ENCODE measurements at regions not wholly inside any gene's neighbourhood (a gene's known extent, or its start where the extent isn't known, plus 50 kb on each side); places are given as distances from the start of the nearest gene placed in this dataset.
"Not testable (repeated sequence)": the region's sequence is repeated elsewhere in the genome, so short reads cannot be mapped to it uniquely, and the experiment has no call there.

- no peaks in the 10 kb centered on the region for H3K36me3 Mint-ChIP-seq (ENCODE audit: low read depth)
- no peak overlapping the region for H3K4me3 Mint-ChIP-seq
- H3K27ac Mint-ChIP-seq: no peak overlapping the region
- no peaks in the 10 kb centered on the region for H3K27me3 Mint-ChIP-seq (ENCODE audit: low read depth)
- H3K9me3 Mint-ChIP-seq: no peaks in the 10 kb centered on the region
- no peaks in the 10 kb centered on the region for H3K4me1 Mint-ChIP-seq (ENCODE audit: low read depth)
- DNase-seq (ENCODE audit: low spot score): no peak
Measured at GRCh38 chr6:155882527-155883333, 427.1 kb upstream of the NOX3 start.

GRCh38 chr6:155881826-155882526 is 426.3 kb upstream of the NOX3 start:
- Mint-ChIP-seq H3K27ac (no peak overlapping the region), H3K36me3 (ENCODE audit: low read depth) (no peaks in the 10 kb centered on the region)

GRCh38 chr6:155880900-155881299 is 425.3 kb upstream of the NOX3 start:
- Mint-ChIP-seq H3K27me3 (ENCODE audit: low read depth) (no peaks in the 10 kb centered on the region), H3K9me3 (no peaks in the 10 kb centered on the region), H3K4me3 (no peak overlapping the region), H3K36me3 (ENCODE audit: low read depth) (no peaks in the 10 kb centered on the region), H3K4me1 (ENCODE audit: low read depth) (no peaks in the 10 kb centered on the region), H3K27ac (no peak overlapping the region)
- no peak for DNase-seq (ENCODE audit: low spot score)

More at GRCh38 chr6:155881826-155882526, 426.3 kb upstream of the NOX3 start:
- H3K27me3 Mint-ChIP-seq (ENCODE audit: low read depth): no peaks in the 10 kb centered on the region
- H3K4me3 Mint-ChIP-seq: no peak overlapping the region
- H3K4me1 Mint-ChIP-seq (ENCODE audit: low read depth): no peaks in the 10 kb centered on the region
- H3K9me3 Mint-ChIP-seq: no peaks in the 10 kb centered on the region
- DNase-seq (ENCODE audit: low spot score): no peak

GRCh38 chr6:155872961-155873360 is 417.3 kb upstream of the NOX3 start:
- Mint-ChIP-seq H3K9me3 (no peaks in the 10 kb centered on the region), H3K27me3 (ENCODE audit: low read depth) (no peaks in the 10 kb centered on the region), H3K36me3 (ENCODE audit: low read depth) (no peaks in the 10 kb centered on the region), H3K27ac (no peak overlapping the region), H3K4me1 (ENCODE audit: low read depth) (no peaks in the 10 kb centered on the region), H3K4me3 (no peak overlapping the region)
- no peak for DNase-seq (ENCODE audit: low spot score)

- no peaks in the 10 kb centered on the region for H3K27me3 Mint-ChIP-seq (ENCODE audit: low read depth)
- H3K4me1 Mint-ChIP-seq (ENCODE audit: low read depth): no peaks in the 10 kb centered on the region
- peaks cover 4% of the 10 kb centered on the region for H3K9me3 Mint-ChIP-seq
- H3K27ac Mint-ChIP-seq: no peak overlapping the region
- H3K36me3 Mint-ChIP-seq (ENCODE audit: low read depth): no peaks in the 10 kb centered on the region
- DNase-seq (ENCODE audit: low spot score): no peak
- no peak overlapping the region for H3K4me3 Mint-ChIP-seq
Measured at GRCh38 chr6:155867682-155868081, 412.0 kb upstream of the NOX3 start.

GRCh38 chr6:155866676-155867390 is 411.2 kb upstream of the NOX3 start:
- not testable (repeated sequence) for H3K4me1 Mint-ChIP-seq (ENCODE audit: low read depth); H3K4me3 Mint-ChIP-seq; DNase-seq (ENCODE audit: low spot score); H3K36me3 Mint-ChIP-seq (ENCODE audit: low read depth); H3K9me3 Mint-ChIP-seq; H3K27me3 Mint-ChIP-seq (ENCODE audit: low read depth); H3K27ac Mint-ChIP-seq

GRCh38 chr6:155861821-155862220 is 406.2 kb upstream of the NOX3 start:
- peaks cover 14% of the 10 kb centered on the region for H3K9me3 Mint-ChIP-seq
- no peaks in the 10 kb centered on the region for H3K4me1 Mint-ChIP-seq (ENCODE audit: low read depth)
- no peaks in the 10 kb centered on the region for H3K27me3 Mint-ChIP-seq (ENCODE audit: low read depth)
- H3K36me3 Mint-ChIP-seq (ENCODE audit: low read depth): no peaks in the 10 kb centered on the region
- no peak overlapping the region for H3K27ac Mint-ChIP-seq
- DNase-seq (ENCODE audit: low spot score): no peak
- no peak overlapping the region for H3K4me3 Mint-ChIP-seq

GRCh38 chr6:155858906-155859305 is 403.3 kb upstream of the NOX3 start:
- not testable (repeated sequence) for H3K4me3 Mint-ChIP-seq; H3K36me3 Mint-ChIP-seq (ENCODE audit: low read depth); H3K4me1 Mint-ChIP-seq (ENCODE audit: low read depth); H3K27me3 Mint-ChIP-seq (ENCODE audit: low read depth); H3K27ac Mint-ChIP-seq; H3K9me3 Mint-ChIP-seq; DNase-seq (ENCODE audit: low spot score)

GRCh38 chr6:155854787-155855186 is 399.1 kb upstream of the NOX3 start:
- Mint-ChIP-seq H3K36me3 (ENCODE audit: low read depth) (no peaks in the 10 kb centered on the region), H3K9me3 (peaks cover 3% of the 10 kb centered on the region), H3K4me1 (ENCODE audit: low read depth) (no peaks in the 10 kb centered on the region), H3K27me3 (ENCODE audit: low read depth) (no peaks in the 10 kb centered on the region), H3K4me3 (no peak overlapping the region), H3K27ac (no peak overlapping the region)
- DNase-seq (ENCODE audit: low spot score): no peak

GRCh38 chr6:155853011-155853410 is 397.4 kb upstream of the NOX3 start:
- Mint-ChIP-seq H3K9me3 (no peaks in the 10 kb centered on the region), H3K36me3 (ENCODE audit: low read depth) (no peaks in the 10 kb centered on the region), H3K27me3 (ENCODE audit: low read depth) (no peaks in the 10 kb centered on the region), H3K27ac (no peak overlapping the region), H3K4me3 (no peak overlapping the region), H3K4me1 (ENCODE audit: low read depth) (no peaks in the 10 kb centered on the region)
- DNase-seq (ENCODE audit: low spot score): no peak

- Mint-ChIP-seq H3K9me3 (peaks cover under 1% of the 10 kb centered on the region), H3K27me3 (ENCODE audit: low read depth) (no peaks in the 10 kb centered on the region), H3K4me1 (ENCODE audit: low read depth) (no peaks in the 10 kb centered on the region), H3K36me3 (ENCODE audit: low read depth) (no peaks in the 10 kb centered on the region), H3K27ac (no peak overlapping the region), H3K4me3 (no peak overlapping the region)
- no peak for DNase-seq (ENCODE audit: low spot score)
Measured at GRCh38 chr6:155850408-155850841, 394.8 kb upstream of the NOX3 start.

GRCh38 chr6:155847711-155848110 is 392.1 kb upstream of the NOX3 start:
- Mint-ChIP-seq H3K4me1 (ENCODE audit: low read depth) (no peaks in the 10 kb centered on the region), H3K9me3 (peaks cover 7% of the 10 kb centered on the region), H3K4me3 (no peak overlapping the region), H3K36me3 (ENCODE audit: low read depth) (no peaks in the 10 kb centered on the region), H3K27me3 (ENCODE audit: low read depth) (no peaks in the 10 kb centered on the region), H3K27ac (no peak overlapping the region)
- DNase-seq (ENCODE audit: low spot score): no peak

- Mint-ChIP-seq H3K36me3 (ENCODE audit: low read depth) (no peaks in the 10 kb centered on the region), H3K4me3 (no peak overlapping the region), H3K9me3 (no peaks in the 10 kb centered on the region), H3K27me3 (ENCODE audit: low read depth) (no peaks in the 10 kb centered on the region), H3K27ac (no peak overlapping the region), H3K4me1 (ENCODE audit: low read depth) (no peaks in the 10 kb centered on the region)
- no peak for DNase-seq (ENCODE audit: low spot score)
Measured at GRCh38 chr6:155837474-155837873, 381.8 kb upstream of the NOX3 start.

GRCh38 chr6:155832596-155832995 is 377.0 kb upstream of the NOX3 start:
- DNase-seq (ENCODE audit: low spot score): no peak
- H3K27ac Mint-ChIP-seq: no peak overlapping the region

More at GRCh38 chr6:155832596-155832995, 377.0 kb upstream of the NOX3 start:
- Mint-ChIP-seq H3K9me3 (no peaks in the 10 kb centered on the region), H3K4me3 (no peak overlapping the region), H3K36me3 (ENCODE audit: low read depth) (no peaks in the 10 kb centered on the region), H3K27me3 (ENCODE audit: low read depth) (no peaks in the 10 kb centered on the region), H3K4me1 (ENCODE audit: low read depth) (no peaks in the 10 kb centered on the region)
